Loucy (cell line): ENCODE measurements at regions not wholly inside any gene's neighbourhood (a gene's known extent, or its start where the extent isn't known, plus 50 kb on each side); places are given as distances from the start of the nearest gene placed in this dataset.

ENCODE experiments used
- EZH2phosphoT487 ChIP-seq: fragments of 200-600 bp; IDR thresholded peaks from 2 replicates; pipeline ENCODE4 v1.6.1; 2018; ENCODE audit warnings: antibody characterized with exemption, mild to moderate bottlenecking, moderate library complexity, borderline replicate concordance
- TF ChIP-seq, protein P1 (sequence below): fragments of 200-600 bp; sonication (generic); conservative IDR thresholded peaks from 2 replicates; pipeline ENCODE4 v1.5.1; 2014; ENCODE audit warnings: mild to moderate bottlenecking, antibody characterized with exemption, low read length

DNA sequence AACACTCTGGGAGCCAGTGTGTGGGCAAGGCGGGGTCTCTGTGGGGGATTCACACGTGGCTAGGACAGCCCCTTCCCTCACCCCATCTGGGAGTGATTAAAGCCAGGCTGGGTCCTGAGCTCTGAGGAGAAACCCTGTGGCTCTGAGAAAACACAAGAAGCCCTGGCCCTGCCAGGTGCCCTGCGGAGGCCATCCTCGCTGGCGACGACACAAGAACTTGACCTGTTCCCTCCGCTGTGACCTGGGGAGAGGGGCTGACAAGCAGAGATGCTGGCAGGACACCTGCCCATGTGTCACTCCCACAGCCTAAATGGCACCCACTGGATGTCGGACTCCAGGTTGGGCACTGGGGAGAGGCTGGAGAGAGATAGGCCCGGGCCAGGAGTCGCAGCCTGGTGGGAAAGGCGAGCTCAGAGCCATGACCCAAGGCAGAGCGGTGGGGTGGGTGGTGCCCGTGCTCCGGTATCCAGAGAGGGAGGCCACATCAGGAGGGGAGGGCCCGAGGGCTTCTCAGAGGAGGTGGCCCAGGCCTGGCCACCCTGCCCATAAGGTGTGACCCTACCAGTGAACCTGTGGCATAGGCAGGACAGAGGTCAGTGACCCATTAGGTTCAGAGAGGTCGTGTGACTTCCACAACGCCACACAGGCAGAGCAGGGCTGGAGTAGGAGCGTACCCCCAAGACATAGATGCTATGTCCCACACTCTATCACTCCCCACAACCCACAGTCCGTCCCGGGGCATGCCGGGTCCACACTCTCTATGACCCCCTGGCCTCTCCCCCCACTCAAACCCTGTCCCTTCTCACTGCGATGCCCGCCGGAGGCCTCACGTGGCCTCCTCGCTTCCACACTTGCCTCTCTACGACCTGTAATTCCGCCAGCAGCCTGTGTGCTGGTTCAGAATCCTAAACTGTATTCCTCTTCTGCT, 59.4 kb upstream of the HPCAL1 start:
- TF ChIP-seq, protein P1, sequence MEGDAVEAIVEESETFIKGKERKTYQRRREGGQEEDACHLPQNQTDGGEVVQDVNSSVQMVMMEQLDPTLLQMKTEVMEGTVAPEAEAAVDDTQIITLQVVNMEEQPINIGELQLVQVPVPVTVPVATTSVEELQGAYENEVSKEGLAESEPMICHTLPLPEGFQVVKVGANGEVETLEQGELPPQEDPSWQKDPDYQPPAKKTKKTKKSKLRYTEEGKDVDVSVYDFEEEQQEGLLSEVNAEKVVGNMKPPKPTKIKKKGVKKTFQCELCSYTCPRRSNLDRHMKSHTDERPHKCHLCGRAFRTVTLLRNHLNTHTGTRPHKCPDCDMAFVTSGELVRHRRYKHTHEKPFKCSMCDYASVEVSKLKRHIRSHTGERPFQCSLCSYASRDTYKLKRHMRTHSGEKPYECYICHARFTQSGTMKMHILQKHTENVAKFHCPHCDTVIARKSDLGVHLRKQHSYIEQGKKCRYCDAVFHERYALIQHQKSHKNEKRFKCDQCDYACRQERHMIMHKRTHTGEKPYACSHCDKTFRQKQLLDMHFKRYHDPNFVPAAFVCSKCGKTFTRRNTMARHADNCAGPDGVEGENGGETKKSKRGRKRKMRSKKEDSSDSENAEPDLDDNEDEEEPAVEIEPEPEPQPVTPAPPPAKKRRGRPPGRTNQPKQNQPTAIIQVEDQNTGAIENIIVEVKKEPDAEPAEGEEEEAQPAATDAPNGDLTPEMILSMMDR = no peak
- no peak for TF ChIP-seq EZH2phosphoT487
